ENCODE measurements at regions not wholly inside any gene's neighbourhood (a gene's known extent, or its start where the extent isn't known, plus 50 kb on each side); places are given as distances from the start of the nearest gene placed in this dataset.

GRCh38 chr11:133733631-133734030, 111.7 kb downstream of the SPATA19 start:
- Histone ChIP-seq H3K4me1 (ENCODE audit: insufficient read depth, low read length) (no peaks in the 10 kb centered on the region), H3K4me3 (ENCODE audit: insufficient read depth, low read length) (no peak overlapping the region), H3K79me2 (ENCODE audit: insufficient read depth, low read length) (no peaks in the 10 kb centered on the region), H3K9me3 (ENCODE audit: low read depth, low read length) (no peaks in the 10 kb centered on the region), H3K4me2 (ENCODE audit: insufficient read depth, low read length) (no peak overlapping the region), H3K36me3 (ENCODE audit: insufficient read depth, low read length) (no peaks in the 10 kb centered on the region), H3K27ac (ENCODE audit: low read depth, low read length) (no peak overlapping the region), H3K27me3 (ENCODE audit: insufficient read depth, low read length) (no peaks in the 10 kb centered on the region), H2AFZ (ENCODE audit: low read length) (no peak overlapping the region), H4K20me1 (ENCODE audit: insufficient read depth, low read length) (no peaks in the 10 kb centered on the region)
- DNase-seq (ENCODE audit: insufficient read length, low spot score, missing footprints) = no peak
- TF ChIP-seq CTCF (IDR thresholded peaks at IDR 0.05; ENCODE audit: extremely low read depth, low read depth, low read length) = no peak

GRCh38 chr11:133732109-133732674, 113.1 kb downstream of the SPATA19 start:
- no peaks in the 10 kb centered on the region for H3K36me3 ChIP-seq (ENCODE audit: insufficient read depth, low read length)
- no peak overlapping the region for H3K4me2 ChIP-seq (ENCODE audit: insufficient read depth, low read length)
- no peak overlapping the region for H2AFZ ChIP-seq (ENCODE audit: low read length)
- no peaks in the 10 kb centered on the region for H3K4me1 ChIP-seq (ENCODE audit: insufficient read depth, low read length)
- no peaks in the 10 kb centered on the region for H3K79me2 ChIP-seq (ENCODE audit: insufficient read depth, low read length)
- H3K27ac ChIP-seq (ENCODE audit: low read depth, low read length) = no peak overlapping the region
- no peak overlapping the region for H3K4me3 ChIP-seq (ENCODE audit: insufficient read depth, low read length)
- H4K20me1 ChIP-seq (ENCODE audit: insufficient read depth, low read length) = no peaks in the 10 kb centered on the region
- H3K27me3 ChIP-seq (ENCODE audit: insufficient read depth, low read length) = no peaks in the 10 kb centered on the region
- no peak for TF ChIP-seq CTCF (IDR thresholded peaks at IDR 0.05; ENCODE audit: extremely low read depth, low read depth, low read length)
- no peak for DNase-seq (ENCODE audit: insufficient read length, low spot score, missing footprints)
- no peaks in the 10 kb centered on the region for H3K9me3 ChIP-seq (ENCODE audit: low read depth, low read length)

GRCh38 chr11:133727774-133728173, 117.5 kb downstream of the SPATA19 start:
- no peaks in the 10 kb centered on the region for H3K27me3 ChIP-seq (ENCODE audit: insufficient read depth, low read length)
- no peaks in the 10 kb centered on the region for H3K36me3 ChIP-seq (ENCODE audit: insufficient read depth, low read length)
- TF ChIP-seq CTCF (IDR thresholded peaks at IDR 0.05; ENCODE audit: extremely low read depth, low read depth, low read length) = no peak
- H3K4me1 ChIP-seq (ENCODE audit: insufficient read depth, low read length) = no peaks in the 10 kb centered on the region
- no peaks in the 10 kb centered on the region for H3K79me2 ChIP-seq (ENCODE audit: insufficient read depth, low read length)
- no peak overlapping the region for H2AFZ ChIP-seq (ENCODE audit: low read length)
- no peak overlapping the region for H3K4me2 ChIP-seq (ENCODE audit: insufficient read depth, low read length)
- DNase-seq (ENCODE audit: insufficient read length, low spot score, missing footprints) = no peak
- no peak overlapping the region for H3K27ac ChIP-seq (ENCODE audit: low read depth, low read length)
- H4K20me1 ChIP-seq (ENCODE audit: insufficient read depth, low read length) = no peaks in the 10 kb centered on the region
- no peaks in the 10 kb centered on the region for H3K9me3 ChIP-seq (ENCODE audit: low read depth, low read length)
- H3K4me3 ChIP-seq (ENCODE audit: insufficient read depth, low read length) = no peak overlapping the region

- Histone ChIP-seq H4K20me1 (ENCODE audit: insufficient read depth, low read length) (no peaks in the 10 kb centered on the region), H3K4me2 (ENCODE audit: insufficient read depth, low read length) (no peak overlapping the region), H3K4me1 (ENCODE audit: insufficient read depth, low read length) (no peaks in the 10 kb centered on the region), H3K36me3 (ENCODE audit: insufficient read depth, low read length) (no peaks in the 10 kb centered on the region), H3K27me3 (ENCODE audit: insufficient read depth, low read length) (no peaks in the 10 kb centered on the region), H2AFZ (ENCODE audit: low read length) (no peak overlapping the region), H3K79me2 (ENCODE audit: insufficient read depth, low read length) (no peaks in the 10 kb centered on the region), H3K4me3 (ENCODE audit: insufficient read depth, low read length) (no peak overlapping the region), H3K9me3 (ENCODE audit: low read depth, low read length) (peaks cover 3% of the 10 kb centered on the region), H3K27ac (ENCODE audit: low read depth, low read length) (no peak overlapping the region)
- DNase-seq (ENCODE audit: insufficient read length, low spot score, missing footprints) = no peak
- TF ChIP-seq CTCF (IDR thresholded peaks at IDR 0.05; ENCODE audit: extremely low read depth, low read depth, low read length) = no peak
Measured at GRCh38 chr11:133726542-133726941, 118.8 kb downstream of the SPATA19 start.
